ENCODE measurements at regions not wholly inside any gene's neighbourhood (a gene's known extent, or its start where the extent isn't known, plus 50 kb on each side); places are given as distances from the start of the nearest gene placed in this dataset.

GRCh38 chr19:30180691-30181090 is 191.5 kb upstream of the ZNF536 start:
- TF ChIP-seq EZH2 (IDR thresholded peaks at IDR 0.05; ENCODE audit: borderline replicate concordance, low read depth, low read length, poor library complexity, severe bottlenecking), result no peak
- no peak for TF ChIP-seq CTCF (conservative IDR thresholded peaks at IDR 0.05; ENCODE audit: low read depth, low read length)
